Fibroblast of skin of right quadriceps (primary cell): ENCODE measurements at regions not wholly inside any gene's neighbourhood (a gene's known extent, or its start where the extent isn't known, plus 50 kb on each side); places are given as distances from the start of the nearest gene placed in this dataset.
A peak's percentile ranks its signal among the peaks of the same experiment; 100 is the strongest.

Source experiments
- DNase-seq: peaks from one replicate; pipeline ENCODE4 v3.0.0-alpha.2; 2013

- DNase-seq: peak; percentile 32
These were observed 371.4 kb downstream of the SOX2 start for GRCh38 chr3:182083112-182083511.

- DNase-seq: no peak
These were observed 381.0 kb downstream of the SOX2 start for GRCh38 chr3:182092662-182093262.

GRCh38 chr3:182094321-182094720 is 382.6 kb downstream of the SOX2 start:
- no peak for DNase-seq

- peak; percentile 79 for DNase-seq
These were observed 393.2 kb downstream of the SOX2 start for GRCh38 chr3:182104881-182105280.

- peak; percentile 71 for DNase-seq
These were observed 394.1 kb downstream of the SOX2 start for GRCh38 chr3:182105875-182106274.

GRCh38 chr3:182108371-182108770 is 396.6 kb downstream of the SOX2 start:
- DNase-seq: no peak

GRCh38 chr3:182111967-182112366 is 400.2 kb downstream of the SOX2 start:
- DNase-seq: no peak

GRCh38 chr3:182115328-182116015 is 403.7 kb downstream of the SOX2 start:
- DNase-seq: no peak

GRCh38 chr3:182116386-182116785 is 404.7 kb downstream of the SOX2 start:
- no peak for DNase-seq

- no peak for DNase-seq
These were observed 405.4 kb downstream of the SOX2 start for GRCh38 chr3:182117131-182117530.

- peak; percentile 25 for DNase-seq
These were observed 405.9 kb downstream of the SOX2 start for GRCh38 chr3:182117583-182117982.

GRCh38 chr3:182118066-182118465 is 406.3 kb downstream of the SOX2 start:
- DNase-seq: peak; percentile 59

- no peak for DNase-seq
These were observed 409.7 kb downstream of the SOX2 start for GRCh38 chr3:182121401-182121800.

- no peak for DNase-seq
These were observed 411.1 kb downstream of the SOX2 start for GRCh38 chr3:182122779-182123178.

- DNase-seq: no peak
These were observed 412.5 kb downstream of the SOX2 start for GRCh38 chr3:182124187-182124586.

GRCh38 chr3:182124716-182125115 is 413.0 kb downstream of the SOX2 start:
- DNase-seq: no peak

- DNase-seq: no peak
These were observed 418.0 kb downstream of the SOX2 start for GRCh38 chr3:182129740-182130139.

GRCh38 chr3:182133752-182134151 is 422.0 kb downstream of the SOX2 start:
- no peak for DNase-seq

GRCh38 chr3:182135056-182135455 is 423.3 kb downstream of the SOX2 start:
- no peak for DNase-seq

- DNase-seq: no peak
These were observed 424.5 kb downstream of the SOX2 start for GRCh38 chr3:182136008-182136910.

GRCh38 chr3:182138393-182138792 is 426.7 kb downstream of the SOX2 start:
- DNase-seq: no peak

GRCh38 chr3:182139627-182140357 is 428.1 kb downstream of the SOX2 start:
- no peak for DNase-seq

GRCh38 chr3:182142928-182143327 is 431.2 kb downstream of the SOX2 start:
- DNase-seq: no peak
